ENCODE measurements at regions not wholly inside any gene's neighbourhood (a gene's known extent, or its start where the extent isn't known, plus 50 kb on each side); places are given as distances from the start of the nearest gene placed in this dataset.
"Not testable (repeated sequence)": the region's sequence is repeated elsewhere in the genome, so short reads cannot be mapped to it uniquely, and the experiment has no call there.

DNA sequence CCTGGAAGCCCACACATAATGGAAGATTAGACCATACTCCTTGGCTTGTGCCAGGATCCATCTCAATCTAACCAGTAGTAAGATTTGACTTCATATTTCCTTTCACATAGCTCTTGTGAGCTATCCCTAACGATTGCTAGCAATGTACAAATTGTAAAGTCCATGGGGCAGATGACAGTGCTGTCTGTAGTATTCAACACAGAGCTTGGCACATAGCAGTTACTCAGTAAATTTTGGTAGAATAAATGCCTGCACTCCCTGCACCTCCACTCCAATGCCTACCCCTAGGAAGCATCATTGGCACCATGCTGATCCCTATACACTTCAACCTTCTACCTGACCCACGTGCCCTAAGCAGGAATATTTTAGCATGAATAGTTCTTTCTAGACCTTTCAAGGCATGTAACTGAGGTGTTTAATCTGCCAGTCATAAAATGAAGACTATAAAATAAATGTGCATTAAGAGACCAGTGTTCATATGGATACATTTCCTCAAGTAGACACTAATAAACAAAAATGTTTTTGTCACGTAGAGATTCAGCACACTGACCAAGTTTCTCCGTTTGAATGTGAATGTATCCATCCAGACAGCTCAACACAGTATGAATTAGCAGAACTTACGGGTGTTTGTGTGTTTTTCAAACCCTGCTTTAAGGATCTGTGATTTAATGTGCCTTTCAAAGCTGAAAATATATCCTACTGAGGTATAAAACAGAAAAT, 98.8 kb downstream of the BMP4 start:
- no peak for DNase-seq (ENCODE audit: low read depth, low spot score)

DNA sequence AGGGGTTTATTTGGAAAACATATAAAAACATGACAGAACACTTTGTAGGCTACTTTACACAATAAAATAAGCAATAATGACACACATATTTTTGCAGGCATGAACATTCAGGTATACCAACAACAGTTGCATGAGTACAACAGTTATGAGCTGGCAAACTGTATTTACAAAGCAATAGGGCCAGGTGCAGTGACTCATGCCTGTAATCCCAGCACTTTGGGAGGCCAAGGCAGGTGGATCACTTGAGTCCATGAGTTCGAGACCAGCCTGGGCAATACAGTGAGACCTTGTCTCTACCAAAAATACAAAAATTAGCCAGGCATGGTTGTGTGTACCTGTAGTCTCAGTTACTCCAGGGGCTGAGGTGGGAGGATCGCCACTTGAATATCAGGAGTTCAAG, 101.1 kb downstream of the BMP4 start:
- DNase-seq (ENCODE audit: low read depth, low spot score) = no peak

DNA sequence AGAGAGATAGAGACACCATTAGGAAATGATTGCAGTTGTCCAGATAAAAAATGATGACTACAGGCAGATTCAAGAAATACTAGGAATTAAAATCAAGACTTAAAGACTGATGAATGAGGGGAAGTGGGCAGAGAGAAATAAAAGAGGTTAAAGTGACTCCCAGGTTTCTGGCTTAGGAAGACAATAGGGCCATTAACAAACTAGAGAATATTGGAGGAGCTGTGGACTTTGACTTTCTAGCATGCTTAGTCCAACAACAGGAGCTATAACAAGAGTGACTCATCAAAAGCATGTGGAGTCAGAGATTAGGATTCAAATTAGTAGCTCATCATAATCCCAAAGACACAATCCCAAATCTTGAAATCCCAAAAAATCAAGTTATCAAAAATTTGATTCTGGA, 101.5 kb downstream of the BMP4 start:
- DNase-seq (ENCODE audit: low read depth, low spot score) = no peak

GRCh38 chr14:53851394-53852090, 105.1 kb downstream of the BMP4 start:
- DNase-seq (ENCODE audit: low read depth, low spot score) = no peak

DNA sequence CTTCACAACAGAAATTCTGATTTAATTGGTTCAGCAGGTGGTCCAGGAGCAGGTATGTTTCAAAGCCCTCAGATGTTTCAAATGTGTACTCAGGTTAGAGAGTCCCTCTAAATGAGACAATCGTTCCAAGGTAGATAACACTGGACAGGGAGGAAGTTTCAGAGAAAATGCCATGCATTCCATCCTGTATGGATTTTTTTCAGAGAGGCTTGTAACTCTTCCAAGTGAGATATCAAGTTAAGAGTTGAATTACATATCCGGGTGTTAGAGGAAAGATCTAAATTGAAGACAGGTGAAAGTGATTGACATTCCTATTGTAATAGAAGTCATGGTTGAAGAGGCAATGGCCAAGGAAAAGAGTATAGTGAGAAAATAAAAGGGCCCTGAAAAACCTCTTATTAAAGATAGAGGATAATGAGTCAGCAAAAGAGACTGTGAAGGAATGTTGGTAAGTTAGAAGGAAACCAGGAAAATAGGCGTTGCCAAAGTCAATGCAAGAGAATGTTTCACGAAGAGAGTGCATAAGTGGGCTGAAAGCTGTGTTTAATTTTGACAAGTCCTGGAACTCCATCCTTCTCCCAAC, 105.8 kb downstream of the BMP4 start:
- DNase-seq (ENCODE audit: low read depth, low spot score) = no peak

- DNase-seq (ENCODE audit: low read depth, low spot score) = no peak
These were observed 107.1 kb downstream of the BMP4 start for GRCh38 chr14:53849549-53849948.

DNA sequence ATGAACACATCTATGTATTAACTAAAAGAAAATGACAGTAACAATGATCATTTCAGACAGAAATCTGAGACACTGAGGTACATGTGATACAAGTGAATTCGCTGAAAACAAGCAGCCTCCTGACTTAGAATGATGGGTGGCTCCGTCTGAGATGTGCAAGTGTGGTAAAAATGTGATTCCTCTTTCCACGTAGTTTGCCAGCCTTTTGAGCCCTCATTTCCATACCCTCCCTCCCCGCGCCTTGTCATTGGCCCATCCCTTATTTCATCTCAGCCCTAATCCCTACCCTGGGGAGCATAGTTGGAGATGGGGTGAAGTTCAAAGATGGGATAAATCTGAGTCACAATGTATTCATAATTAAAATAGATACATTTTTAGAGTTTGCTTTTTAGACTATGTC, 107.8 kb downstream of the BMP4 start:
- DNase-seq (ENCODE audit: low read depth, low spot score) = no peak

- DNase-seq (ENCODE audit: low read depth, low spot score) = no peak
These were observed 108.7 kb downstream of the BMP4 start for GRCh38 chr14:53847881-53848280.

DNA sequence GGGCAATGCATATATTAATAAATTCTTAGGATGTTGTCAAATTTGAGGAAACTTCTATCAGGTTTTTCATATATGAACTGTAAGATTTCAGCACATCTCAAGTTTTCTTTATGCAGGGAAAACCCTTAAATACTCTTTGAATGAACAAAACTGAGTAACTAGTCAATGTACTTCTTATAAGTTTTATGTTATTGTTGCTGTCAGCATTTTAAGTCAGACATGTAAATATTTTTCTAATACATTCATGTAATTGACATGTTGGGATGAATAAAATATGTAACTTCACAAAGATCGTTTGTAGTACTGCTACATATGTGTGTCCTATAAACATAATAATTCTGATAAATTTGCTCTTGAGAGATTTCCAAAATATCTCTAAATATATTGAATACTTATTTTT, 109.6 kb downstream of the BMP4 start:
- no peak for DNase-seq (ENCODE audit: low read depth, low spot score)

DNA sequence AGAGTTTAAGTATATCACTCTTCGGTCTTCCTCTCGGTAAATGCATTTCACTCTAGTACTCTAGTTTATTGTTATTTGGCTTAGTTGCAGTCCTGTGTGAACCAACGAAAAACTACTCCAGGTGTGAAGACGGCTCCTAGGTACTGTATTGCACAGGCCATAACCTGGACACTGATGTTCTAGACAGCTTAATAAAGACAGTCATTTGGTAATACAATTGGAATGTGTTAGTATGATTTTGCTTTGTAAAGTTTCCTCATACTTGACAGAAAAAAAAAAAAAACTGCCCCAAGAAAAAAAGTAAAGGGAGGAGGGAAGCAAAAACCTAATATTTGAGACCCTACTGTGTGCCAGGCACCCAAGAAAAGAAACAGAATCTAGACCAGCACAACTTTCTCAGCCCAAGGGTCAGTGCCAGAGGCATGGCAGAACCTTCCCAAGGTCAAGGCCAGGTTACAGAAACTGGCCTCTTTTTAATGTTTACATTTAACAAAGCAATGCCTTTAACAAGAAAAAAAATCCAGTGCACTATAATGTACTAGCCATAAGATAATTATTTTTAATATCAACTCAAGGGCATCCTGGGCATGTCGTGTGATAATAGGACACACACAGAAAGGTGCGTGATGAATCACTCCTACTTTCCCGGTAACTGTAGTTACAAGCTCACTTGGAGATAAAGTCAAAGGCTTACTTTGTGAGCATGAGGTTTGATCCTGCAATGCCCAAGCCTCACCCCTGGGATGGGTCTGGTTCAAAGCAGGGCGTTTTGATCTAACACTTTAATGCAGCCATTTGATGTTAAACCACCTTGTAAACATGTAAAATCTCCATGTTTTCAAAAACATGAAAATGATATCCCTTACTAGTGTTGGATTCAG, 110.6 kb downstream of the BMP4 start:
- no peak for DNase-seq (ENCODE audit: low read depth, low spot score)

GRCh38 chr14:53842938-53843337, 113.7 kb downstream of the BMP4 start:
- DNase-seq (ENCODE audit: low read depth, low spot score) = no peak

- no peak for DNase-seq (ENCODE audit: low read depth, low spot score)
These were observed 115.2 kb downstream of the BMP4 start for GRCh38 chr14:53841109-53842099.

DNA sequence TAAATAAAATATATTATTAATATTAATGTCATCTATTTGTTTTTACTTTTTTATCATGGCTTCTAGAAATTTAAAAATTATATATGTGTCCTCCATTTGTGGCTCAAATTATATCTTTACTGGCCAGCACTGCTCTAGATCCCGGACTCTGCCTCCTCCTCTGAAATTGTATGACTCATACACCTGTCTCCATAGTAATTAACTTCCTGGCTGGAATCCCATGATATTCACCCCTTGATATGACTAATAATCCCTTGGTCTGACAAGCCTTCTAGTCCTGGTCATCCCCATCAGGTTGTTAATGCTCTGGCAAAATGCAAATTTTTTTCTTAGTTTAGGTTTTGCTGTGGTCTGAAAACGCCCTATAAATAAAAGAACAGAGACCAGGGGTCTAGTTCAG, 116.2 kb downstream of the BMP4 start:
- DNase-seq (ENCODE audit: low read depth, low spot score) = no peak

- no peak for DNase-seq (ENCODE audit: low read depth, low spot score)
These were observed 118.3 kb downstream of the BMP4 start for GRCh38 chr14:53838374-53838773.

DNA sequence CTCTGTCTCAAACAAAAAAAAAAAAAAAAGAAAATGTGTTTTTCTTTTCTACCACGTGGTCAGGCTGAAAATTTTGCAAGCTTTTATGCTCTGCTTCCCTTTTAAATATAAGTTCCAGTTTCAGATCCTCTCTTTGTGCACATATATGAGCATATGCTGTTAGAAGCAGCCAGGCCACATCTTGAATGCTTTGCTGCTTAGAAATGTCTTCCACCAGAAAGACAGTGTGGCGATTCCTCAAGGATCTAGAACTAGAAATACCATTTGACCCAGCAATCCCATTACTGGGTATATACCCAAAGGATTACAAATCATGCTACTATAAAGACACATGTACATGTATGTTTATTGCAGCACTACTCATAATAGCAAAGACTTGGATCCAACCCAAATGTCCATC, 119.0 kb downstream of the BMP4 start:
- DNase-seq (ENCODE audit: low read depth, low spot score) = not testable (repeated sequence)

- DNase-seq (ENCODE audit: low read depth, low spot score) = no peak
These were observed 120.1 kb downstream of the BMP4 start for GRCh38 chr14:53836551-53836950.

GRCh38 chr14:53828820-53829219, 127.8 kb downstream of the BMP4 start:
- no peak for DNase-seq (ENCODE audit: low read depth, low spot score)

DNA sequence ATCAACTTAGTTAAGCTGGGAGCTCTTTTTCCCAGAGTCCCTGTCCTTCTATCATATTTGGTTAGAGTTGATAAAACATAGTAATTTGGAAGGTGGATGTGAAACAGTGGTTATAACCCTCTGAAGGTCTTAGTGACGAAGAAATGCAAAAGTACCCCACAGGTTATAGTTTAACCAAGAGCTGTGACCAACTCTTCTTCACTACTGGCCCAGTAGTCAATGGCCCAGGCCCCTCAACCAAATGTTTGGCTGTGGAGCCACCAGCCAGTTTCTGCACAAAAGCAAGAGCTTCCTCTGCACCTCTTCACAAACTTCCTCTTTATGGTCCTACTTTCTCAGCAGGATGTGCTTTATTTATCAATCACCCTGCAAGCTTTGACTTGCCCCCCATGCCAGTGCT, 132.6 kb downstream of the BMP4 start:
- DNase-seq (ENCODE audit: low read depth, low spot score) = no peak

GRCh38 chr14:53814392-53814791, 142.2 kb downstream of the BMP4 start:
- DNase-seq (ENCODE audit: low read depth, low spot score) = no peak

DNA sequence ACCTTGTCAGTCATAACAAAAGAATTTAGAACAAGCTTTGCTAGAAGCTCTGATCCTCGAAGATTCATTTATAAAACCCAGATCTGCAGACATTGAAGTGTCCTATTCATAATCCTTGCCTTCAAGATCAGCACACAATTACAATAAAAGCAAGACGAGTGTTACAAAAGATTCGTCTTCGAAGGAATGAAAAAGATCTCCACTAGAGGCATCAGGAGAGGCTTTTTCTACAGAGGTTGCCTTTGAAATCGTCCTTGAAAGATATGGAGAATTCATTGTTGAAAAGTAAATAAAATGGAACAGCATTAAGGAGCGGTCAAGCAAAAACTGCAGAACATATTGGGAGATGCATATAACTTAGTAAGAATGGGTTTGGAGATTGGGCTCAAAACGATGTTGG, 146.4 kb downstream of the BMP4 start:
- no peak for DNase-seq (ENCODE audit: low read depth, low spot score)

DNA sequence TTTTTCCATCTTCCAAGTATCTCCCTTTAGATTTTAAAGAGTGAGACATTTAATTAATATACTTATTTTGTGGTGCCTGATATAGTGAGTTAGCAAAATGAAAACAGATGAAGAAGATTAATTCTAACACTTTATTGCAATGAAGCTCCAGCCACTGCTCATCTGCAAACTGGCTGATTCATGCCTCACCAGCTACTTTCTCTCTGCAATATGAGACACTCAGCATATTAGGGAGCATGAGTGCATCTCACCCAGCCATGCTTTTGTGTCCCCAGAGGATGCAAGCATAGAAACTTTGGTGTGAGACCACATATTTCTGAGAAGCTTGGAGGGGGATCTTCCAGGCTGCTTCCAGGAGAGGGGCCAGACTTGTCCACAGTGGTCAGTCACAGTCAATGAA, 148.6 kb downstream of the BMP4 start:
- DNase-seq (ENCODE audit: low read depth, low spot score) = no peak
